RKO (cell line): ENCODE measurements at regions not wholly inside any gene's neighbourhood (a gene's known extent, or its start where the extent isn't known, plus 50 kb on each side); places are given as distances from the start of the nearest gene placed in this dataset.
"Not testable (repeated sequence)": the region's sequence is repeated elsewhere in the genome, so short reads cannot be mapped to it uniquely, and the experiment has no call there.

Experiments used
- DNase-seq: peaks from one replicate; pipeline ENCODE4 v3.0.0-alpha.2; 2016; ENCODE audit warnings: low spot score

- peak; percentile 61 for DNase-seq
These were observed 92.1 kb upstream of the C1orf174 start for GRCh38 chr1:3992103-3992556.

GRCh38 chr1:3992746-3993145, 92.7 kb upstream of the C1orf174 start:
- DNase-seq: no peak

DNA sequence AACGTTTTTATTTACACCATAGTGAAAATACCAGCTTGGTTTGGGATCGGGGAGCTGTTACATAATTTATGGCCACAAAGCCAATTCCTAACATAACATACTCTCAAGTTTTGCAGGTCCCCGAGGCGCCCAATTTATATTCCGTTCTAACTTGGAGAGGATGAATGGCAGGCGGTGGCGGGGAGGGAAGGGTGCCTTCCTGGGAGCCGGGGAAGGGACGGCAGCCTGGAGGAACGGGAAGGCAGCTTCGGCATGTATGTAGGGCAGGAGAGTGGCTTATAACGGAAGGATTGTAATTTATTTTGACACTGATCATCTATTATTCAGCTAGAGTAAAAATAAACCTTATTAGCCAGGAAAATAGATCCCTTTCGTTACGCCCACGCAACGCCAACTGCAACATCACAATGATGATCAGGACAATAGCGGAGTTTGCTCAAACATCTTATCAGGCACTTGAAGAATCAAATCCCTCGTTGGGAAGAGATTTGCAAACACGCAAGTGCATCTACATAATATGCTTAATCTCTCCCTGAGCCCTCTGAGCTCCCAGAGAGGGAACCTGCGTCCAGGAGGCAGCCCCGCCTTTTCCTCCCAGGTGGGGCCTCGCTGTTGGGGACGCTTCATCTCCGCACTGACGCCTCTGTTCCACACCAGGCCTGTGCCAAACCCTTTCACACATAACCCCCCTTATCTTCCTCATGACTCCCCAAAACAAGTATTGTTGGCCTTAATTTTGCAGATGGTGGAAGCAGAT, 93.7 kb upstream of the C1orf174 start:
- no peak for DNase-seq

DNA sequence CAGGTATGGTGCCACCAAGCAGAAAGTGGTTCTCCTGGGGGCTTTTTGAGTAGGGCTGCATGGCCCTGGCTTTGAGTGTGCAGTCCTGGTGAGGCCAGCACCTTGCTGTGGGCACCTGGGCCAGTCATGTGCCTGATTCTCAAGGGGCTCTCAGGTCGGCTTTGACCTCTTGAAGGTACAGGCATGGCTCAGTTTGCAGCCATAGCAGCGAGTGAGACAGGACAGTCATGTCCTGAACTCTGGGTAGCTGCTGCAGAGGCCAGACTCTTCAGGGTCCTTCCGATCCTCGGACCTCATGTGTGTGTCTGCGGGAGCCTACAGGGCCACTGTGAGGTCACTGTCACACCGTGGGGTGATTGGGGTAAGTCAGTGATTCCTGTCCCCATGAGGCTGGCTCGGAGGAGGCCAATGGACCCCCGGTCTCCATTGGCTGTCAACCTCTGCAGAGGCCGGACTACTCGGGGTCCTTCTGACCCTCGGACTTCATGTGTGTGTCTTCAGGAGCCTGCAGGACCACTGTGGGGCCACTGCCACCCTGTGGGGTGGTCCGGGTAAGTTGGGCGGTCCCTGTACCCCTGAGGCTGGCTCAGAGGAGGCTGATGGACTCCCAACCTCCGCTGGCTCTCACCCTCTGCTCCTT, 95.2 kb upstream of the C1orf174 start:
- DNase-seq: no peak

- peak; percentile 24 for DNase-seq
These were observed 97.0 kb upstream of the C1orf174 start for GRCh38 chr1:3996846-3997705.

- DNase-seq: no peak
These were observed 98.0 kb upstream of the C1orf174 start for GRCh38 chr1:3998086-3998485.

GRCh38 chr1:3999514-3999913, 99.4 kb upstream of the C1orf174 start:
- DNase-seq: not testable (repeated sequence)

GRCh38 chr1:3999941-4000735, 100.1 kb upstream of the C1orf174 start:
- DNase-seq: no peak

DNA sequence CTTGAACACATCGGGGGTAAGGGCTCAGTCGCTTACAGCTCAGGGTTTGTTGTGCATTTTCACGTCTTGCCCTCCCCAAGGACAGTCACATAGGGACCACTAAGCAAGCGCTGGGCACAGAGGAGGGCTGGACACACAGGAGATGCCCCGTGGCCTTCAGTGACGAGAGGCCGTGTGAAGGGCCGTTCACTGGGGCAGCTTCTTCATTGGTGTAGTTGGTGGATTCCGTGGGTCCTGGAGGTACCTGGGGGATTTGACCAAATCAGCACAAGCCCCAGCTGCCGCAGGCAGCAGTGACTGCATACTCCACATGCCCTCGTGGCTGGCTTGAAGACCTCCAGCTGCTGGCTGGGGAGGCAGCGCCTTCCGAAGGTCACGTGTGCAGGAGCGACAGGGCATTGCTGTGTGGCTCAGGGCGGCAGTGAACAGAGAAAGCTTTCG, 100.8 kb upstream of the C1orf174 start:
- DNase-seq: no peak

- DNase-seq: no peak
These were observed 101.4 kb upstream of the C1orf174 start for GRCh38 chr1:4001461-4001860.

DNA sequence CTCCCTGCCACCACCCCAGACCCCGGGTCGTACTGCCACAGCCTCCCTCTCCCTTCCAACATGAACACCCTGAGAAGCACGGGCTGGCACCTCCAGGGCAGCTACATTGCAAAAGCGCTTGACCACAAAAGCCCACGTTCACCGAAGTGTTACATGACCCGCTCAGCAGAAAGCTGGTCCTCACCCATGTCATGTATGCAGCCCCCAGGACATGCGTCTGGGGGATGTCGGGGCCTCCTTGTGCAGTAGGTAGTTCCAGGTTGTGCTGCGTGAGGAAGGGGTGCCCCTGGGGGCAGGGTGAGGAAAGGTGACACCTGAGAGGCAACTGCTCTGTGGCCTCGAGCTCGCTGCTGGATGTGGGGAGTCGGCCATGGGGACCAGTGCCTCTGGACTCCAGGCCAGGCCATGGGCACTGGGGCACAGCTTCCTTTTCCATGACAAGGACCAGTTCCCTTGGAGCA, 102.0 kb upstream of the C1orf174 start:
- no peak for DNase-seq

DNA sequence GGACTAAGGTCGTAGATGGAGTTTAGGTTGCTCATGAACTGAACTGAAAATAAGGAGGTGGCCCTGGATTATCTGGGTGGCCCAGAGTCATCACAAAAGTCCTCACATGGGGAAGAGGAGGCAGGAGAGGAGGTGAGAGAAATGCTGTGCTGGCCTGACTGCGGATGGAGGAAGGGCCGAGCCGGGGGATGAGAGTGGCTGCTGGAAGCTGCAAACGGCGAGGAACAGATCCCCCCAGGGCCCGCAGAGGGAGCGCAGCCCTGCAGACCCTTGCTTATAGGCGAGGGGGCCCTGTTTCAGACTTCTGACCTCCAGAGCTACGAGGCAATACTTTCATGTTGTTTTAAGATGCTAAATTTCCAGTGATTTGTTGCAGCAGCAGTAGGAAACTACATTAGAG, 102.7 kb upstream of the C1orf174 start:
- no peak for DNase-seq

- no peak for DNase-seq
These were observed 103.9 kb upstream of the C1orf174 start for GRCh38 chr1:4003846-4004505.

- no peak for DNase-seq
These were observed 104.8 kb upstream of the C1orf174 start for GRCh38 chr1:4004635-4005430.

GRCh38 chr1:4005431-4005830, 105.4 kb upstream of the C1orf174 start:
- no peak for DNase-seq

DNA sequence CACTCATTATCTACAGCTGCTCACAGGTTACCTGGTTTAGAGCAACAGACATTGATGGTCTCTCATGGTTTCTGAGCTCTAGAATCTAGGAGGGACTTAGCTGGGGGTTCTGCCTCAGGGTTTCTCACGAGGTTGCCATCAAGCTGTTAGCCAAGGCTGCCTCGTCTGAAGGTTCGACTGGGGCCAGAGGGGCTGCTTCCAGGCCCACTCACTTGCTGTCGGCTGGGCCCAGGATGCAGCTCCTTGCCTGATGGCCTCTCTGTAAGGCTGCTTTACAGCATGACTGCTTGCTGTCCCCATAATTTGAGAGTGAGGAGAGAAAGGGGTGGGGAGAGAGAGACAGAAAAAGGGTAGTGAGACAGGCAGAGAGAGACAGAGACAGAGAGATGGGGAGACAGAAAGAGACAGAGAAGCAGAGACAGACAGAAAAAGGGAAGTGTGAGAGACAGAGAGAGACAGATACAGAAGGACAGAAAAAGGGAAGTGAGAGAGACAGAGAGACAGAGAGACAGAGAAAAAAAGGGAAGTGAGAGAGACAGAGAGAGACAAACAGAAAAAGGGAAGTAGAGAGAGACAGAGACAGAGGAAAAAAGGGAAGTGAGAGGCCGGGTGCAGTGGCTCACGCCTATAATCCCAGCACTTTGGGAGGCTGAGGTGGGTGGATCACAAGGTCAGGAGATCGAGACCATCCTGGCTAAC, 106.8 kb upstream of the C1orf174 start:
- no peak for DNase-seq

DNA sequence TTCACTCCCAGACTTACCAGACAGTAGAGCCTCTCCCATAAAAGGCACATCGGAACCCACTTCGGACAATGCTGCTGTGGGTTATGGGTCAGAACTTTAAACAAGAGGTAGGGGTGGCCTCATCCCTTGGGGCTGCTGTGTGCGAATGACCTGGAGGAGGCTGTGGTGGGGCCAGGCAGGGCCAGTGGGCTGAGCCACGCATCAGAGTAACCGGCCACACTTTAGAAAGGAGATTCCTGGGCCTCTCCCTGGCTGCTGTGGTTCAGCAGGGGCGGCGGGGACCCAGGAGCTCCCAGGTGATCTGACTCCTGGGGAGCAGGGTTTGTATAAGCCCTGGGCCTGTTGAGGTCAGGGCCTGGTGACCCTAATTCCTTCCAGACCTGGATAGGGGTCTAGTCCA, 110.2 kb upstream of the C1orf174 start:
- no peak for DNase-seq

GRCh38 chr1:4010814-4011605, 110.9 kb upstream of the C1orf174 start:
- DNase-seq: no peak
